Type B pancreatic cell (in vitro differentiated cells): ENCODE measurements at regions not wholly inside any gene's neighbourhood (a gene's known extent, or its start where the extent isn't known, plus 50 kb on each side); places are given as distances from the start of the nearest gene placed in this dataset.

Experiments
- DNase-seq: peaks from one replicate; pipeline ENCODE4 v3.0.0; 2021; ENCODE audit warnings: mixed read lengths; ENCODE audit not compliant: unreplicated experiment; ENCODE audit errors: extremely low spot score
- H3K27ac Mint-ChIP-seq: 2 replicates; pipeline ENCODE4 v1.8.0; 2021; ENCODE audit warnings: mild to moderate bottlenecking, mixed read lengths
- H3K27me3 Mint-ChIP-seq: 2 replicates; pipeline ENCODE4 v1.8.0; 2021; ENCODE audit warnings: mixed read lengths
- H3K36me3 Mint-ChIP-seq: 2 replicates; pipeline ENCODE4 v1.8.0; 2021; ENCODE audit warnings: mixed read lengths
- H3K4me1 Mint-ChIP-seq: one replicate; pipeline ENCODE4 v1.8.0; 2021; ENCODE audit warnings: mixed read lengths; ENCODE audit not compliant: unreplicated experiment
- H3K4me3 Mint-ChIP-seq: 2 replicates; pipeline ENCODE4 v1.8.0; 2021; ENCODE audit warnings: mild to moderate bottlenecking, mixed read lengths
- H3K9me3 Mint-ChIP-seq: 2 replicates; pipeline ENCODE4 v1.8.0; 2021; ENCODE audit warnings: mixed read lengths
- TF ChIP-seq, protein P1 (sequence below): fragments of 200-600 bp; sonication (generic); conservative IDR thresholded peaks from 2 replicates; pipeline ENCODE4 v1.5.0; 2021; ENCODE audit warnings: antibody characterized with exemption, mild to moderate bottlenecking

DNA sequence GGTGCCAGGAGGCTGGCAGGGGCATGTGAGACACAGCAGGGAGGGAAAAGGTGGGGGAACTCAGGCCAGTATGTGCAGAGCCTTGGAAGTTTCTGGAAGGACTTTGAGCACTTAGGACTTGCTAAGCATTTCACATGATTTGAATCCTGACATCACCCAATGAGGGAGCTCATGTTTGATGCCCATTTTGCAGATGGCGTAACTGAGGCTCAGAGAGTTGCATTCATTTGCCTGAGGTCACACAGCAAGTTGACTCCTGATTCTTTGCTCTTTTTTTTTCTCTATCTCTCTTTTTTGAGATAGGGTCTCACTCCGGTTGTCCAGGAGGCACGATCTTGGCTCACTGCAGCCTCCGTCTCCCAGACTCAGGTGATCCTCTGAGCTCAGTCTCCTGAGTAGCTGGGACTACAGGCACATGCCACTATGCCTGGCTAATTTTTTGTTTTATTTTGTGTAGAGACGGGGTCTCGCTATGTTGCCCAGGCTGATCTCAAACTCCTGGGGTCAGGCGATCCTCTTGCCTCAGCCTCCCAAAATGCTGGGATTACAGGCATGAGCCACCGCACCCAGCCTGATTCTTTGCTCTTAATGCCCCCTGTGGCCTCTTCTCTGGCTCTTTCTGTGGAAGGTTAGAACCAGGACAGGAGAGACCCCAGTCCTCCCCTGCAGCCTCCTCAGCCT, 246.1 kb downstream of the RBM19 start:
- Mint-ChIP-seq H3K36me3 (no peaks in the 10 kb centered on the region), H3K4me1 (no peaks in the 10 kb centered on the region), H3K9me3 (no peaks in the 10 kb centered on the region), H3K27me3 (peaks cover 37% of the 10 kb centered on the region), H3K27ac (no peak overlapping the region), H3K4me3 (no peak overlapping the region)
- DNase-seq = no peak
- TF ChIP-seq, protein P1, sequence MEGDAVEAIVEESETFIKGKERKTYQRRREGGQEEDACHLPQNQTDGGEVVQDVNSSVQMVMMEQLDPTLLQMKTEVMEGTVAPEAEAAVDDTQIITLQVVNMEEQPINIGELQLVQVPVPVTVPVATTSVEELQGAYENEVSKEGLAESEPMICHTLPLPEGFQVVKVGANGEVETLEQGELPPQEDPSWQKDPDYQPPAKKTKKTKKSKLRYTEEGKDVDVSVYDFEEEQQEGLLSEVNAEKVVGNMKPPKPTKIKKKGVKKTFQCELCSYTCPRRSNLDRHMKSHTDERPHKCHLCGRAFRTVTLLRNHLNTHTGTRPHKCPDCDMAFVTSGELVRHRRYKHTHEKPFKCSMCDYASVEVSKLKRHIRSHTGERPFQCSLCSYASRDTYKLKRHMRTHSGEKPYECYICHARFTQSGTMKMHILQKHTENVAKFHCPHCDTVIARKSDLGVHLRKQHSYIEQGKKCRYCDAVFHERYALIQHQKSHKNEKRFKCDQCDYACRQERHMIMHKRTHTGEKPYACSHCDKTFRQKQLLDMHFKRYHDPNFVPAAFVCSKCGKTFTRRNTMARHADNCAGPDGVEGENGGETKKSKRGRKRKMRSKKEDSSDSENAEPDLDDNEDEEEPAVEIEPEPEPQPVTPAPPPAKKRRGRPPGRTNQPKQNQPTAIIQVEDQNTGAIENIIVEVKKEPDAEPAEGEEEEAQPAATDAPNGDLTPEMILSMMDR = no peak

DNA sequence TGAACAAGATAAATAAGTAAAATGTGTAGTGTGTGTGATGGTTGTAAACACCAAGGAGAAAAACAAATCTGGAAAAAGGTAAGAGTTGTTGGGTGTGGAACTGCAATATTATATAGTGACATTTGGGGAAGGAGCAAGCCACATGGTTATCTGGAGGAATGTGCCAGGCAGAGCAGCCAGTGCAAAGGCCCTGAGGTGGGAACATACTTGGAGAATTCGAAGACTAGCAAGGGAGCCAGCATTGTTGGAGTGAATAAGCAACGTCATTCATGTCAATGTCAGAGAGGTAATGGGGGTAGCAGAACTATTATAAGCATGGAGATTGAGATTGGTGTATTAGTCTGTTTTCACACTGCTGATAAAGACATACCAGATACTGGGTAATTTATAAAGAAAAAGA, 241.5 kb upstream of the LHX5 start:
- no peak overlapping the region for H3K4me3 Mint-ChIP-seq

DNA sequence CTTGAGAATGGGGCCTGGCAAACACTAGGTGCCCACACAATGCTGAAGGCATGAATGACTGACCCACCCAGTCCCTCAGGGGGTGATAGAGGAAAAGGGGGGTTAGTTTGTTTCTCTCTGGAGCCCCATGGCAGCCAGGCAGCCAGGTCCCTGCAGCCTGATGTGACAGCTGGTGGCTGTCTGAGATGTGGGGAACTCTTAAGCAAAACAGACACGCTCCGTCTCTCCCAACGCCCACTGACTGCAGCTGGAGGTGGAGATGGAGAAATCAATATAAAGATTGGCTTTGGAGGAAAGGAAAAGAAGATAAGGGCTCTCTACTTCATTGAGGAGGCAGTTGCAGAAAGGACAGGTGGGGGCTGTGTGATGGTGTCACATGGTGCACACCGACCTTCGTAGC, 240.8 kb upstream of the LHX5 start:
- TF ChIP-seq, protein P1 = no peak
- no peak overlapping the region for H3K27ac Mint-ChIP-seq
- no peak for DNase-seq
- peaks cover 63% of the 10 kb centered on the region for H3K27me3 Mint-ChIP-seq
- H3K4me1 Mint-ChIP-seq = no peaks in the 10 kb centered on the region
- no peaks in the 10 kb centered on the region for H3K36me3 Mint-ChIP-seq
- H3K4me3 Mint-ChIP-seq = no peak overlapping the region
- no peaks in the 10 kb centered on the region for H3K9me3 Mint-ChIP-seq

More for the DNA sequence above, 241.5 kb upstream of the LHX5 start:
- Mint-ChIP-seq H3K27me3 (peaks cover 67% of the 10 kb centered on the region), H3K4me1 (no peaks in the 10 kb centered on the region), H3K36me3 (no peaks in the 10 kb centered on the region), H3K27ac (no peak overlapping the region), H3K9me3 (no peaks in the 10 kb centered on the region)
- no peak for DNase-seq
- TF ChIP-seq, protein P1 = no peak

DNA sequence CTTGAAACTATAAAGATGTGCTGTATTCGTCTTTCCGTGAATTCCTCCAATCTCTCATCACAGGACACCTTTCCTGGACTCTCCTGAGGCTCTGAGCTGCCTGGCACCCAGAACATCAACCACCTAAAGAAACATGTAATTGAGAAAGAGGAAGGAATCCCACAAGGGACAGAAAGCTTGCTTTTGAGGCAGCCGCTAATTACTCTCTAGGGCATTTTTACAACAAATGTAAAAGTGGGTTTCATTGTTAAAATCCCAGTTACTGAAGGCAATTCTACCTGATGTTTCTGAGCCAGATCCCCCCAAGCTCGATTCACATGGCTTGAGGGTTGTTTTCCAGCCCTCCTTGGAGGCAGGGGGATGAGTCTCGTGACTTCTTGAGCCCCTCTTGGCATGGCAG, 238.5 kb upstream of the LHX5 start:
- TF ChIP-seq, protein P1 = no peak
- H3K9me3 Mint-ChIP-seq = no peaks in the 10 kb centered on the region
- DNase-seq = no peak
- peaks cover 72% of the 10 kb centered on the region for H3K27me3 Mint-ChIP-seq
- H3K27ac Mint-ChIP-seq = no peak overlapping the region
- H3K4me1 Mint-ChIP-seq = no peaks in the 10 kb centered on the region
- H3K4me3 Mint-ChIP-seq = no peak overlapping the region
- no peaks in the 10 kb centered on the region for H3K36me3 Mint-ChIP-seq

DNA sequence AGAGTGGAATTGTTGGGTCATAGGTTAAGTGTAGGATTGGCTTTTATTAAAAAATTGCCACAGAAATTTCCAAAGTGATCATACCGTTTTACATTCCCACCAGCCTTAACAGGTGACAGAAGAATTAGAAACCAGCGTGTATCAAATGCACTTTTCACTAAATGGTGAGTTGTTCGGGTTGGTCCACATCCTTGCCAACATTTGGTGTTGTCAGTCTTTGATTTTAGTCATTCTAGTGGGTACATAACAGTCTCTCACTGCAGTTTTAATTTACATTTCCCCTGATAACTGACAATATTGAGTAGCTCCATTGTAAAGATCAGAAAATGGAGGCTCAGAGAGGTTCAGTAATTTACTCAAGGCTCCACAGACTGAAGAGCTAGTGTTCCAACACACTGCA, 237.8 kb upstream of the LHX5 start:
- H3K36me3 Mint-ChIP-seq = no peaks in the 10 kb centered on the region
- peaks cover 67% of the 10 kb centered on the region for H3K27me3 Mint-ChIP-seq
- no peak overlapping the region for H3K4me3 Mint-ChIP-seq
- H3K27ac Mint-ChIP-seq = no peak overlapping the region
- H3K4me1 Mint-ChIP-seq = no peaks in the 10 kb centered on the region
- no peak for DNase-seq
- H3K9me3 Mint-ChIP-seq = no peaks in the 10 kb centered on the region
- TF ChIP-seq, protein P1 = no peak

DNA sequence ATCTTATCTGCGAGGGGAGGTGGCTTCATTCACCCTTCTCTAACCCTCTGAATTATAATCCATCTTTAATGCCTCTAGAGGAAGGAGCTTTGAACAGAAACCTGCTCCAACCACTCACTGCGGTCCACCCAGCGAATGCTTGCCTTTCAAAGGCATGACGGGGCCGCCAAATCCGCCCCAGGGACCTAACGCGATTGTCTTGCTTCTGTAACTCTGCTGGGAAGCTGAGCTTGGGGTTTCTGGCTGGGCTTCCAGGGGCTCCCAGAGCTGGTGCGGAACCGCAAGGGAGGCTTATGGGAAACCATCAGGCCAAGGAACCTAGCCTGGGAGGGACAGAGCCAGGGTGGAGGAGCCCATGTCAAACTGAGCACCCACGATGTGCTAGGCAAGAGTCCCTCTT, 231.2 kb upstream of the LHX5 start:
- DNase-seq = no peak
- Mint-ChIP-seq H3K27me3 (peaks cover 59% of the 10 kb centered on the region), H3K4me3 (no peak overlapping the region), H3K27ac (no peak overlapping the region), H3K9me3 (no peaks in the 10 kb centered on the region), H3K36me3 (no peaks in the 10 kb centered on the region), H3K4me1 (no peaks in the 10 kb centered on the region)
- TF ChIP-seq, protein P1 = no peak
